ENCODE measurements at regions not wholly inside any gene's neighbourhood (a gene's known extent, or its start where the extent isn't known, plus 50 kb on each side); places are given as distances from the start of the nearest gene placed in this dataset.

GRCh38 chr9:14515571-14516198 is 177.5 kb downstream of the ZDHHC21 start:
- TF ChIP-seq CTCF (IDR thresholded peaks at IDR 0.05) (no peak), POLR2A (IDR thresholded peaks at IDR 0.05) (no peak)
